Gastrocnemius medialis (tissue), 4 donors: ENCODE measurements at regions not wholly inside any gene's neighbourhood (a gene's known extent, or its start where the extent isn't known, plus 50 kb on each side); places are given as distances from the start of the nearest gene placed in this dataset.

ENCODE experiments used
- POLR2A ChIP-seq, 2 donors: fragments of 450-650 bp; IDR thresholded peaks; one replicate each; pipeline ENCODE4 v1.6.1; 2017; ENCODE audit warnings: antibody characterized with exemption in 2 of 2, mild to moderate bottlenecking in 2 of 2, moderate library complexity in 2 of 2
- TF ChIP-seq, protein P1 (sequence below), 5 experiments: fragments of 450-650 bp in 3 of 5; fragments of 200-600 bp in 2 of 5; sonication (generic) in 2 of 5; IDR thresholded peaks in 4 of 5; conservative IDR thresholded peaks in 1 of 5; 1 replicate in 4 of 5; 2 replicates in 1 of 5; pipeline ENCODE4 v1.5.1; 2016 to 2019; ENCODE audit warnings: antibody characterized with exemption in 5 of 5, mild to moderate bottlenecking in 3 of 5, moderate library complexity in 3 of 5

DNA sequence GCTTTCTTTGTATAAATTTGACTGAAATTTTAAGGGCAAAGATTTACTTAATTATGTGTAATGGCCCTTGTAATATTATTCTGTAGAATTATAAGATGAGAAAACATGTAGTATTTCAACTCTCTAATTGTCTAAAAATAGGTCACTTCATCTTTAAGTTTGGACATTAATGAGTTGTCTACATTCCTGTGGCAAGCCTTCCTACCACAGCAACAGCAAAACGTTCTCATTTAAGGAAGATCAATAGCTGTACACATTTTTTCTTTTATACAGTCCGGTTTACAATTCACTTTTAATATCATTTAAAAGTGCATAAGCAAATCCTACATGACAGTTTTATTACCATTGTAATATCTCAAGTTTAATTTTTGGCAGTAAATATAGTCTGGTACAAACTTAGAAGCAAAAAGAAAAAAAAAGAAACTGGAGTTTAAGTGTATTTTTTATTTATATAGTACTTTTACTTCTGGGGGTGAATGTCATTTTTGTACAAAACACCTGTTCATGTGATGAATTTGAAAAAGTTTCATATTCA lies 501.8 kb downstream of the ZPLD1 start:
- TF ChIP-seq, protein P1, sequence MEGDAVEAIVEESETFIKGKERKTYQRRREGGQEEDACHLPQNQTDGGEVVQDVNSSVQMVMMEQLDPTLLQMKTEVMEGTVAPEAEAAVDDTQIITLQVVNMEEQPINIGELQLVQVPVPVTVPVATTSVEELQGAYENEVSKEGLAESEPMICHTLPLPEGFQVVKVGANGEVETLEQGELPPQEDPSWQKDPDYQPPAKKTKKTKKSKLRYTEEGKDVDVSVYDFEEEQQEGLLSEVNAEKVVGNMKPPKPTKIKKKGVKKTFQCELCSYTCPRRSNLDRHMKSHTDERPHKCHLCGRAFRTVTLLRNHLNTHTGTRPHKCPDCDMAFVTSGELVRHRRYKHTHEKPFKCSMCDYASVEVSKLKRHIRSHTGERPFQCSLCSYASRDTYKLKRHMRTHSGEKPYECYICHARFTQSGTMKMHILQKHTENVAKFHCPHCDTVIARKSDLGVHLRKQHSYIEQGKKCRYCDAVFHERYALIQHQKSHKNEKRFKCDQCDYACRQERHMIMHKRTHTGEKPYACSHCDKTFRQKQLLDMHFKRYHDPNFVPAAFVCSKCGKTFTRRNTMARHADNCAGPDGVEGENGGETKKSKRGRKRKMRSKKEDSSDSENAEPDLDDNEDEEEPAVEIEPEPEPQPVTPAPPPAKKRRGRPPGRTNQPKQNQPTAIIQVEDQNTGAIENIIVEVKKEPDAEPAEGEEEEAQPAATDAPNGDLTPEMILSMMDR (IDR thresholded peaks at IDR 0.05 in 4 of 5, conservative IDR thresholded peaks at IDR 0.05 in 1 of 5) = no peak
- no peak for TF ChIP-seq POLR2A (IDR thresholded peaks at IDR 0.05)
